Smooth muscle cell of the brain vasculature (primary cell): ENCODE measurements at regions not wholly inside any gene's neighbourhood (a gene's known extent, or its start where the extent isn't known, plus 50 kb on each side); places are given as distances from the start of the nearest gene placed in this dataset.

Source experiments
- DNase-seq: peaks from one replicate; pipeline ENCODE4 v3.0.0-alpha.2; 2012; ENCODE audit warnings: low read depth, low spot score

DNA sequence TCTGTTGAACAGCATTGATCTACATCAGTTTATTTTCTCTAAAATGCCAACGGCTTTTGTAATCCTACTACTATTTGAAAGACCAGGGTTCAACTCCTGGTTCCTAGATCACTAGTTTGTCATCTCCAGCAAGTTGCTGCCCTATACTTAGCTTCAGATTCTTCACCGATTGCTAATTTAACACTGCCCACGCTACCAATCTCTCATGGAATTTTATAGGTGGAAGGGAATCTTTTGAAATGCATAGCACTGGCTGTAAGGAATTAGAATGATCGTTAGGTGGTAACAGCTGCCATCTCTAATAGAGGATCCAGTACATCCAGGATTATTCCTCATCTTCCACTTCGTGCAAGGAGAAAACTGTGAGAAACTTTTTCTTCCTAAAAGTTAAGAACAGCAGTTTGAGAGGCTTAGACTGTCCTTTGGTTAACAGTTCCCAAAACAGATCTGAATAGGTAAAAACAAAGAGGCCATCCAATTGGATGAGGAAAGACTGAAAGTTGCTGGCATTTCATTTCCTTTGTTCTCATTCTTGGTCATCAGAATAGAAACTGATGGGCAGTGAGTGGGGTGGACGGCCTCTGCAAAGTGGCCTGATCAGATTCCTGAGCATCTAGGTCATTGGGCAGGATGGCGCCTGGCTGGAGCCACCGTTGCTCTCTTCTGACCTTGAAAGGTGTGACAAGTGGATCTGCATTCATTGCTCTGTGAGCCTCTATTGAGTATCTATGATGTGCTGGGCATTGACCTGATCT lies 236.3 kb upstream of the SORL1-AS1 start:
- no peak for DNase-seq

- DNase-seq: no peak
Observed at GRCh38 chr11:121688055-121688491, 235.3 kb upstream of the SORL1-AS1 start.

DNA sequence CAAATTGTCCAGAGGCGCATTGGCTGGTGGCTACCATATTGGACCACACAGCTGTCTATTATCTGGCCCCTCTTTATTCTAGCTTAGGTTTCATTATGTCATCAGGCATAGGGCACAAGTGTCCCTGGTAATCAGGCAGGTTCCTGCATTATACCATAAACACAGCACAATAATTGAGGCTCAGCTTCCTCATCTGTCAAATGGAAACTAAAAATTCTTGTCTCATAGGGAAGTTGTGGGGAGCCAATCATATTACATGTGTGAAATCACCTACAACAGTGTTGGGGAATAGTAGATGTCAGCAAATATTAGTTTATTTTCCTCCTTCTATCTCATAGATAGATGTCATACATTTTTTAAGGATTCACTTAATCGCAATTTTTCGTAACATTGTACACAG lies 231.0 kb upstream of the SORL1-AS1 start:
- no peak for DNase-seq
